BJ (cell line): ENCODE measurements at regions not wholly inside any gene's neighbourhood (a gene's known extent, or its start where the extent isn't known, plus 50 kb on each side); places are given as distances from the start of the nearest gene placed in this dataset.

Experiments
- CTCF ChIA-PET: fragments of 350-600 bp; formaldehyde crosslinking; extraction: SDS; loops from one replicate; lab custom pipeline; 2021; ENCODE audit warnings: antibody characterized with exemption, inconsistent platforms; lab: Yijun Ruan, JAX
- POLR2A ChIA-PET: fragments of 300-600 bp; sonication (Branson Sonifier 250); formaldehyde crosslinking; extraction: SDS; loops from one replicate; lab custom pipeline; 2021; ENCODE audit warnings: antibody characterized with exemption; lab: Charles Lee
- DNase-seq: peaks from one replicate; pipeline ENCODE4 v3.0.0-alpha.2; 2011; ENCODE audit warnings: low read depth
- H3K27me3 ChIP-seq: 2 replicates; pipeline ENCODE4 v1.6.0; 2011; ENCODE audit warnings: low read length; ENCODE audit not compliant: control insufficient read depth, insufficient read depth
- H3K36me3 ChIP-seq: 2 replicates; pipeline ENCODE4 v1.5.1; 2011; ENCODE audit warnings: low read length; ENCODE audit not compliant: control insufficient read depth, insufficient read depth
- H3K4me3 ChIP-seq: 2 replicates; pipeline ENCODE4 v1.5.1; 2011; ENCODE audit warnings: low read depth, mild to moderate bottlenecking, control low read depth, low read length
- TF ChIP-seq, protein P1 (sequence below): IDR thresholded peaks from 2 replicates; pipeline ENCODE4 v1.5.1; 2011; ENCODE audit warnings: low read depth, mild to moderate bottlenecking, control low read depth, inconsistent platforms, low read length, moderate library complexity; ENCODE audit not compliant: insufficient read depth

DNA sequence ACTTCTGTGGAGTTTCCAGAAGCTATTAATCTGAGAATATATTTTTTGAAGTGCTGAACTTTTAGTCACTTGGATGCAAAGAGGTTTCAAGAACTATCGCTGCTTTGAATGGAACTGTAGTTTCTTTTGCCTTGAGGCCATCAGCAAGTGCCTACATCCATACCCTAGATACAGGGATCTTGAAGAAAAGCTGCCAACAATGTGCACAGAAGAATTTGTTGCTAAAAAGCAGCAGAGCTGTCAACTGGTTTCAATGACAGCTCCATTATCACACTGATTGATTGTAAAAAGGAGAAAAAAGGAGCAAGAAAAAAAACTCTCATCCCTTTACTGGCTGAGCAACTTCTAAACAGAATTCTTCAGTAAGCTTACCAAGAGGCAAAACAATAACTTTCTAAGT, 251.0 kb upstream of the NRSN1 start:
- DNase-seq, result no peak
- Histone ChIP-seq H3K36me3 (no peaks in the 10 kb centered on the region), H3K27me3 (no peaks in the 10 kb centered on the region), H3K4me3 (no peak overlapping the region)
- ChIA-PET POLR2A (no interaction called here), CTCF (no interaction called here)
- TF ChIP-seq, protein P1, sequence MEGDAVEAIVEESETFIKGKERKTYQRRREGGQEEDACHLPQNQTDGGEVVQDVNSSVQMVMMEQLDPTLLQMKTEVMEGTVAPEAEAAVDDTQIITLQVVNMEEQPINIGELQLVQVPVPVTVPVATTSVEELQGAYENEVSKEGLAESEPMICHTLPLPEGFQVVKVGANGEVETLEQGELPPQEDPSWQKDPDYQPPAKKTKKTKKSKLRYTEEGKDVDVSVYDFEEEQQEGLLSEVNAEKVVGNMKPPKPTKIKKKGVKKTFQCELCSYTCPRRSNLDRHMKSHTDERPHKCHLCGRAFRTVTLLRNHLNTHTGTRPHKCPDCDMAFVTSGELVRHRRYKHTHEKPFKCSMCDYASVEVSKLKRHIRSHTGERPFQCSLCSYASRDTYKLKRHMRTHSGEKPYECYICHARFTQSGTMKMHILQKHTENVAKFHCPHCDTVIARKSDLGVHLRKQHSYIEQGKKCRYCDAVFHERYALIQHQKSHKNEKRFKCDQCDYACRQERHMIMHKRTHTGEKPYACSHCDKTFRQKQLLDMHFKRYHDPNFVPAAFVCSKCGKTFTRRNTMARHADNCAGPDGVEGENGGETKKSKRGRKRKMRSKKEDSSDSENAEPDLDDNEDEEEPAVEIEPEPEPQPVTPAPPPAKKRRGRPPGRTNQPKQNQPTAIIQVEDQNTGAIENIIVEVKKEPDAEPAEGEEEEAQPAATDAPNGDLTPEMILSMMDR, result no peak

DNA sequence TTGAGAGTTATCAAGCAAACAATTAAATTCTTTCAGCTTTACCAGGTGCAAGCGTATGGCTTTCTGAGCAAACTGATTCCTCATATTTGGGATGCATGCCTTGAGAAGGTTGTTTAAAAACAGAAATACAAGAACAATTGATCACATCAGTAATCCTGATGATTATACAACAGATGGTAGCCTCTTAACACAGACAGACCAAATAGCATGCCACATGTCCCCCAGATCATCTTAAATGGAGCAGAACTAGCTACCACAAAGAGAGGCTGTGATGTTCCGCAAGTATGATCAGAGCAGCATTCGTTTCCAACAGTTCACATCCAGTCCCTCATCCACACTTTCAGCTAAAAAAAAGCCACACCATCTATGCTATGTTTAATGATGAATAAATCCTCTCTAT, 246.2 kb upstream of the NRSN1 start:
- Histone ChIP-seq H3K27me3 (no peaks in the 10 kb centered on the region), H3K4me3 (no peak overlapping the region), H3K36me3 (no peaks in the 10 kb centered on the region)
- CTCF ChIA-PET, result no interaction called here
- no peak for DNase-seq
- POLR2A ChIA-PET, result no interaction called here
- TF ChIP-seq, protein P1, result no peak

- H3K4me3 ChIP-seq, result no peak overlapping the region
- no peaks in the 10 kb centered on the region for H3K36me3 ChIP-seq
- DNase-seq, result no peak
- TF ChIP-seq, protein P1, result no peak
- POLR2A ChIA-PET, result no interaction called here
- CTCF ChIA-PET, result no interaction called here
- no peaks in the 10 kb centered on the region for H3K27me3 ChIP-seq
Observed at GRCh38 chr6:23890543-23891227, 235.3 kb upstream of the NRSN1 start.

DNA sequence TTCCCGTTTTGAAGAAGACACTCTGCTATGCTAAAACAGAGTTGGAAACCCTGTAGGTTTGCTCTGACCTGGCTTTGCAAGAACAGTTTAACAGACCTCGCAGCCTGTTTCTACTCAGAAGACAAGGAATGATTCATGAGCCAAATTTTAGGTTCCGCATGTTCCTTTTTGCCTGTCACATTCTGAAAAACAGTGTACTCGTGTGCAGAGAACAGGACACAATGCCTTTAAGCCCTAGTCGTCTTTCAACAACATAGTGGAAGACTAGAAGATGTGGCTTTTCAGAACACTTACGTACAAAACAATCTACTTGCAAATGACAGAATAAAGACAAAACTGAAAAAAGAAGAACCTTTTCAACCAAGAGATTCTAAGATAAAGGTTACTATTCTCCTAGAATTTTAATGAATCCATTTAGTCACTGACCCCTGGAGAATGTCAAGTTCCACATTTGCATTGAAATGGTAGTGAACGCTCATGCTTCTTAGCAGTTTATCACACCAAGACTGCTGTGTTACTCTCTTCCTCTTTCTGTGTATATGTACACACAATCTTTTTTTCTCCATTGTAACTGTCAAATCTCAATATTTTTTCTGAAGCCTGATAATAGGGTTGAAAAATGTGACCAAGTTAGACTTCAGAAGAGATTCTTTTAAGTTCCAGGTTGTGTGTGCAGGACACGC, 220.7 kb upstream of the NRSN1 start:
- no peak for DNase-seq
- Histone ChIP-seq H3K4me3 (no peak overlapping the region), H3K27me3 (no peaks in the 10 kb centered on the region), H3K36me3 (no peaks in the 10 kb centered on the region)
- ChIA-PET CTCF (no interaction called here), POLR2A (no interaction called here)
- TF ChIP-seq, protein P1, result no peak

DNA sequence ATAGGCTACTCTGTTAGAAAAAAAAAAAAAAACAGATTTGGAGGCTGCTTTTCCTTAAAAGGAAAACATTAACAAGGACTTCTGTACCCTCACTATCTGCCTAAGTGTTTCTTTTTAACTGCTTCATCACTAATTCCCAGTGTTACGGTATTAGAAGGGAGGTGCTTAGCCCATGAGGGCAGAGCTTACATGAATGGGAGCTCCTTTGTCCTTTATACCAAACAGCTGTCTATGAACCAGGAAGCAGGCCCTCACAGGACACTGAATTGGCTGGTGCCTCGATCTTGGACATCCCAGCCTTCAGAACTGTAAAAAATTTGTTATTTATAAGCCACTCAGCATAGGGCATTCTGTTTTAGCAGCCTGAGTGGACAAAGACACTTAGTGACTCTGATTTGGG, 215.6 kb upstream of the NRSN1 start:
- H3K36me3 ChIP-seq, result no peaks in the 10 kb centered on the region
- POLR2A ChIA-PET, result no interaction called here

More for the DNA sequence above, 215.6 kb upstream of the NRSN1 start:
- no peak for DNase-seq
- CTCF ChIA-PET, result no interaction called here
- TF ChIP-seq, protein P1, result no peak
- no peak overlapping the region for H3K4me3 ChIP-seq
- H3K27me3 ChIP-seq, result no peaks in the 10 kb centered on the region
